SJCRH30 (cell line): ENCODE measurements at regions not wholly inside any gene's neighbourhood (a gene's known extent, or its start where the extent isn't known, plus 50 kb on each side); places are given as distances from the start of the nearest gene placed in this dataset.
"Not testable (repeated sequence)": the region's sequence is repeated elsewhere in the genome, so short reads cannot be mapped to it uniquely, and the experiment has no call there.

Experiments
- DNase-seq, 2 experiments: peaks; one replicate each; pipeline ENCODE4 v3.0.0-alpha.2; 2015 to 2020
- H3K27ac ChIP-seq: fragments of 250-450 bp; sonication (Bioruptor Pico); 2 replicates; pipeline ENCODE4 v1.5.1; 2020; ENCODE audit warnings: mild to moderate bottlenecking, moderate library complexity
- H3K27me3 ChIP-seq: fragments of 250-450 bp; sonication (Bioruptor Pico); 2 replicates; pipeline ENCODE4 v1.5.1; 2020; ENCODE audit warnings: mild to moderate bottlenecking, moderate library complexity
- H3K36me3 ChIP-seq: fragments of 250-450 bp; sonication (Bioruptor Pico); 2 replicates; pipeline ENCODE4 v1.5.1; 2020; ENCODE audit warnings: mild to moderate bottlenecking, moderate library complexity
- H3K4me1 ChIP-seq: fragments of 250-450 bp; sonication (Bioruptor Pico); 2 replicates; pipeline ENCODE4 v1.5.1; 2020; ENCODE audit warnings: mild to moderate bottlenecking, moderate library complexity
- H3K4me3 ChIP-seq: fragments of 250-450 bp; sonication (Bioruptor Pico); 2 replicates; pipeline ENCODE4 v1.5.1; 2020; ENCODE audit warnings: mild to moderate bottlenecking, moderate library complexity
- H3K9me3 ChIP-seq: fragments of 250-450 bp; sonication (Bioruptor Pico); replicated peaks from 2 replicates; pipeline ENCODE4 v1.5.1; 2020; ENCODE audit warnings: mild to moderate bottlenecking, moderate library complexity

DNA sequence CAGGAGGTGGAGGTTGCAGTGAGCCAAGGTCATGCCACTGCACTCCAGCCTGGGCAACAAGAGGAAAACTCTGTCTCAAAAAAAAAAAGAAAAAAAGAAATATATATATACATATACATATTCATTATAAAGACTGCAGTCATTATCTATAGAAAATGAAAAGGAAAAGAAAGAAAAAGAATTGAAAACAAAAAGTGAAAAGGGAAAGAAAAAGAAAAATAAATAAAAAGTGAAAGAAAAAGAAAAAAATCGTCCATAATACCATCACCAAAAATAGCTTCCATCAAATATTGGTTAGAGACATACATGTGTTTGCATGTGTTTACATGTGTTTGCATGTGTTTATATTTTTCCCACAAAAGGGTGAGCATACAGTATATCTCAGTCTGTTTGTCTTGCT is 105.5 kb upstream of the PARD3 start:
- H3K9me3 ChIP-seq, result peaks cover 10% of the 10 kb centered on the region
- H3K27me3 ChIP-seq, result no peaks in the 10 kb centered on the region
- H3K27ac ChIP-seq, result no peak overlapping the region
- no peak for DNase-seq
- H3K36me3 ChIP-seq, result no peaks in the 10 kb centered on the region
- H3K4me1 ChIP-seq, result peaks cover 15% of the 10 kb centered on the region
- H3K4me3 ChIP-seq, result no peak overlapping the region

GRCh38 chr10:34918776-34919315 is 103.8 kb upstream of the PARD3 start:
- no peaks in the 10 kb centered on the region for H3K9me3 ChIP-seq
- H3K4me3 ChIP-seq, result peak overlapping the region; percentile 47
- no peaks in the 10 kb centered on the region for H3K36me3 ChIP-seq
- peak; percentile 58 to 77 for DNase-seq
- peak overlapping the region; percentile 74 for H3K27ac ChIP-seq
- peaks cover 15% of the 10 kb centered on the region for H3K4me1 ChIP-seq
- no peaks in the 10 kb centered on the region for H3K27me3 ChIP-seq

DNA sequence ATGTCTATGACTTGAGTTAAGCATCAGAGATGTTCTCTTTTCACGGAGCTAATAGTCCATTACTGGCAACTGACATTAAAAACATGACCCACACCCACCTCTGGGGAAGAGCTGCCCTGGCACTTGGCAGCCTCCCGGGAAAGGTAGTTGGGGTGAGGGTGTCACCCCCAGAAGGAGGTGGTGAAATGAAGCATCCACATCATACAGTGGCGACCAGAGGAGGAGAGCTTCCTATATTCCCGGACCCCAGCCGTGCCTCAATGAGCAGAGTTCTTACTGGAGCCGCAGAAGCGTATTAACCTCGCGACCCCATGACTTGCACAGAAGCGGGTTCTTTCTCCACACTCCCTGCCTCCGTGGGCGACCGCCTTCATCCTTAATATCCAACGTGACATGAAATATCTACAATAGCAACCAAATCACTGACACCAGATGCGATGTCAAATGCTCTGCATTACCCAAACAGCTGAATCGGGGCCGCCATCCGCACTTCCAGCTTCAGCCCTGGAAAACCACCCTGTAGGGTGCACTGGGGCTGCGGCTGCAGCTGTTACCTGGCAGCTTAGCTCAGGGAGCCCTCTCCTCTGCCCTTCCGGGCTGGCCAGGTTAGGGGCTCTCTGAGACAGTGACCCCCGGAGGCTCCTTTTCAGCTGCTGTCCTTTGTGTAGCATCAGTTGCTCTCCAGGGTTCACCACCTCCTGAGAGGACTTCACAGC is 103.1 kb upstream of the PARD3 start:
- Histone ChIP-seq H3K9me3 (no peaks in the 10 kb centered on the region), H3K27me3 (no peaks in the 10 kb centered on the region), H3K27ac (peak overlapping the region; percentile 74), H3K4me3 (peak overlapping the region; percentile 47), H3K4me1 (peaks cover 15% of the 10 kb centered on the region), H3K36me3 (no peaks in the 10 kb centered on the region)
- peak; percentile 70 to 82 for DNase-seq

DNA sequence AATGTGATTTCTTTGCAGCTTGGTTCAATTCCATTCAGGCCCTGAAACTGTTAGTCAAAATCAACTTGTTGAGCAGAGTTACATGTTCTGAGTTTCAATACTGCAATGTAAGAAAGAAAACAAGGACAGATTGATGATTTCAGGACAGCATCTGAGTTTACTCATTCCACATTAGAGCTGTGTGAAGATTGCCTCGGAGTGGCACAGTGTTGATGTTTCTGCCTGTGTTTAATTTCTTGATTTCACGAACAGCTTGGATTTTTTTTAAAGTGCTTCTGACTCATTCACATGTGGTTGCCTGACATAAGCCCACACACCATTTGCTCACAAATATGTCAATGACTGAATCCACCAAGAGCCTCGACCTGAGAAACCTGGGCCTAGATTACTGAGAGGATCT is 101.2 kb upstream of the PARD3 start:
- Histone ChIP-seq H3K36me3 (no peaks in the 10 kb centered on the region), H3K27ac (no peak overlapping the region), H3K9me3 (no peaks in the 10 kb centered on the region), H3K27me3 (no peaks in the 10 kb centered on the region), H3K4me3 (no peak overlapping the region), H3K4me1 (peaks cover 15% of the 10 kb centered on the region)
- DNase-seq, result peak; percentile 37 to 63

GRCh38 chr10:34912771-34913170 is 97.7 kb upstream of the PARD3 start:
- peaks cover 6% of the 10 kb centered on the region for H3K4me1 ChIP-seq
- no peaks in the 10 kb centered on the region for H3K27me3 ChIP-seq
- H3K36me3 ChIP-seq, result no peaks in the 10 kb centered on the region
- no peak overlapping the region for H3K27ac ChIP-seq
- H3K4me3 ChIP-seq, result no peak overlapping the region
- DNase-seq, result no peak
- H3K9me3 ChIP-seq, result no peaks in the 10 kb centered on the region

DNA sequence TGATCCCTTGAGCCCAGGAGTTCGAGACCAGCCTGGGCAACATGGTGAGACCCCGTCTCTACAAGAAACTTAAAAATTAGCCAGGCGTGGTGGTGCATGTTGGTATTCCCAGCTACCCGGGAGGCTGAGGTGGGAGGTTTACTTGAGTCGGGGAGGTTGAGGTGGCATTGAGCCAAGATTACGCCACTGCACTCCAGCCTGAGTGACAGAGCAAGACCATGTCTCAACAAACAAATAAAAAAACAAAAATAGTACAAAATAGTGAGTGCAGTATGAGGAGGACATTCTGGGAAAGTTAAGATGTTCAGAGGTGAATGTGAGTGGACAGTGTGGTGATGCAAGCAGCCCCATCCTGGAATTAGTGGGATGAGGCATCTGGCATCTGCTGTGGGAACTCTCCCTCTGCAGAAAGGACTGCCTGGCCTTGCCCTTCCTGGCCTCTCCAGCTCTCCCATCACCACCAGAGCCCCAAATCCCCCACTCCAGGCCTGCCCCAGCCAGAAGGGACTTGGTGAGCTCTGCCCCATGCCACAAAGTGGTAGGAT is 96.6 kb upstream of the PARD3 start:
- Histone ChIP-seq H3K36me3 (no peaks in the 10 kb centered on the region), H3K4me1 (peaks cover 9% of the 10 kb centered on the region; the same call in 1 of the 2 replicates), H3K4me3 (no peak overlapping the region), H3K27me3 (no peaks in the 10 kb centered on the region), H3K27ac (no peak overlapping the region), H3K9me3 (no peaks in the 10 kb centered on the region)
- no peak for DNase-seq

GRCh38 chr10:34908481-34908880 is 93.4 kb upstream of the PARD3 start:
- Histone ChIP-seq H3K36me3 (no peaks in the 10 kb centered on the region), H3K27me3 (no peaks in the 10 kb centered on the region), H3K27ac (no peak overlapping the region), H3K9me3 (no peaks in the 10 kb centered on the region), H3K4me1 (peaks cover 11% of the 10 kb centered on the region), H3K4me3 (no peak overlapping the region)
- DNase-seq, result no peak

DNA sequence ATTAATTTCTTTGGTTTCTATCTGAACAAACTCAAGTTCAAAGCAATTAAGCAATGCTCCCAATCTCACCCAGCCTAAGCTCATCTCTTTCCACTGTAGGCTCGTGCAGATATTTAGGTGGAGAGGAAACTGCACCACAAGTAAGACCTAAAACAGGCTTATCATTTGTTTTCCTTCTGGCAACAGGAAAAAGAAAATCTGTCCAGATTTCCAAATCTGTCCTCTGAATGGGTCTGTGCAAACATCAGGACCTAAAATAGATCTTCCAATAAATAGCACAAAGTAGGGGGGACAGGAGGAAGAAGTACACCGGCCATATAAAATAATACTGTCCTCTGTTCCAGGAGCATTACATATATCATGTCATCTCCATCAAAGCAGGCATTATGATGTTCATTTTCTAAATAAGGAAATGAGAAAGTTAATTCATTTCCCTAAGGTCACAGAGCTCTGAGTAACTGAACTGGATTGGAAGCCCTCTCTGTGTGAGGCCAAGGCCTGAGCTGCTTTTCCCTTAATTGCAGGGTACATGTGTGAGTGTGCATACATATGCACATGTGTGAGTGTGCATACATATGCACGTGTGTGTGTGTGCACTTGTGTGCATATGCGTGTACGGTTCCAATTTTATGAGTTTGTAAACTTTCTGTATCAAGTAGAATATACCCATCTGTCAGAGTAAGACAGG is 92.8 kb upstream of the PARD3 start:
- no peak overlapping the region for H3K4me3 ChIP-seq
- no peak for DNase-seq
- H3K27me3 ChIP-seq, result no peaks in the 10 kb centered on the region
- peaks cover 11% of the 10 kb centered on the region for H3K4me1 ChIP-seq
- H3K27ac ChIP-seq, result no peak overlapping the region
- no peaks in the 10 kb centered on the region for H3K9me3 ChIP-seq
- H3K36me3 ChIP-seq, result no peaks in the 10 kb centered on the region

DNA sequence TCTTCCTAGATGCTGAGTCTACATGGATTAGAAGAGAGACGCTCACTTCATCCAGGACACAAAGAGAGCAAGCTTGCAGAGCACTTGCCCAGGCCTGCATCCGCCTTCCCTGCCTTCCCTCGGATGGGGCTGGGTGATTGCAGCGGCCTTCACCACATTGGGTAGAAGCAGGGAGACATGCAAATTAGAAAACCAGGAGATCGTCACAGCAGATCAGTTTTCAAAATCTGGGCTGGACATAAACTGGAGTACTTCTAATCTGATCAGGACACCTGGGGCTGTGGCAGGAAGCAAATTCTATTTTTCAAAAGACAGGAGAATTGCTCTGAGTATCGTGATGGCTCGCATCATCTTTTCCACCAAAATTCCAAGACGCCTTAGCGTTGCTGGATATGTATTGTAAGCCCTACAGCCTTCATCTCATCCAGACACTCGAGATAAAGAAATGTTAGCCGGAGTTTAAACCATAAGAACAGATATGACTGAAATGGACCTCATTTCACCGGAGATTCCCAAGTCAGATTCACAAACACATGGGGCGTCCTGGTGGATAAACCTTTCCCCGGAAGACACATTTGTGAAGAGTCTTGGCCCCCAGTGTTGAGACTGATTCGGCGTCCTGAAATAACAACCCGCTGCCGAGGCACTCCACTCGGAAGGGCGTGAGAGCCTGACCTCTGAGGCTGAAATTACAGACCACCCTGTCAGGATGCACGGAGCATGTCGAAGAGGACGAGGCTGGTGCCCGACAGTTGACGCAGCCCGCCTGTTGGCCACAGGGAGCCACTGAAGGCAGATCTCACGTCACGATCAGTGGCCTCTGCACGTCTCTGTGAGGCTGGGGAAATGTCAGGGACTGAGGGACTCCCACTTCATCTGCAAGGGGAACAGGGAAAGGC is 91.2 kb upstream of the PARD3 start:
- Histone ChIP-seq H3K4me1 (peaks cover 11% of the 10 kb centered on the region), H3K27ac (peak overlapping the region; percentile 86), H3K4me3 (peak overlapping the region; percentile 52), H3K9me3 (no peaks in the 10 kb centered on the region), H3K36me3 (no peaks in the 10 kb centered on the region), H3K27me3 (no peaks in the 10 kb centered on the region)
- DNase-seq, result peak; percentile 84 to 90

DNA sequence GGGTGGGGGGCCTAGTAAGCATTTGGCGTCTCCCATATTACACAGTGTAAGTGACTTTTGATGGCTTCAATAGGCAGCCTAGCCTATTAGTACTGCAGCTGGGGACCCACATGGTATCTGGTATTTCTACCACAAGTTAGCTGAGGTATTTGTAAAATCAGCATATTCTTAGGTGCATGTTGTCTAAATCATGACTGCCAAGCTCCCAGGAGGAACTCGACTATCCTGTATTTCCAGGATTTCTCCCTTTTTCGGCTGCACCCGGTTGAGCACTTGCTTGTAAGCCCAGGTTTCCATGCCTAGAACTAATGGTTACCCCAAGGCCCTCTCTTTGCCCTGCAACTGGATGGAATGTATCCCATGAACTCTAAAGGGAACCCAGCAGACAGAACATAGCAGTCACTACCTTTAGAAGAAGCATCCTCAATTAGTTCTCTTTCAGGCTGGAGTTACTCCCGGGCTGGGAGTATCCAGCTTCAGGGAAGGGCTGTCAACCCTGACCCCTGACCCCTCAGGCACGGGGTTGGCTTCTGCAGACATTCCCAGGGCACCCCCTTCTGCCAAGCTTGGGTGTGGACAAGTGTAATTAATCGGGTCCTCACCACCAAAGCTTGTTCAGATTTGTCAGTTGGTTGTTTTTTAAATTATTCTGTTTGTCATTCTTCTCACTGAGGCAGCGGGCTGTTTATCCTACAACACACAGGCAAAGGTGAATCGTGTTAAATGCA is 90.3 kb upstream of the PARD3 start:
- Histone ChIP-seq H3K36me3 (no peaks in the 10 kb centered on the region), H3K27ac (peak overlapping the region; percentile 86), H3K4me3 (peak overlapping the region; percentile 52), H3K9me3 (no peaks in the 10 kb centered on the region), H3K4me1 (peaks cover 11% of the 10 kb centered on the region), H3K27me3 (no peaks in the 10 kb centered on the region)
- DNase-seq, result peak in 1 of 2 experiments; percentile 18

- Histone ChIP-seq H3K27ac (no peak overlapping the region), H3K27me3 (no peaks in the 10 kb centered on the region), H3K36me3 (no peaks in the 10 kb centered on the region), H3K9me3 (no peaks in the 10 kb centered on the region), H3K4me3 (no peak overlapping the region), H3K4me1 (peaks cover 11% of the 10 kb centered on the region)
- DNase-seq, result no peak
These were observed 89.1 kb upstream of the PARD3 start for GRCh38 chr10:34904191-34904590.

GRCh38 chr10:34899161-34899560 is 84.1 kb upstream of the PARD3 start:
- Histone ChIP-seq H3K36me3 (no peaks in the 10 kb centered on the region), H3K27me3 (no peaks in the 10 kb centered on the region), H3K4me3 (no peak overlapping the region), H3K27ac (no peak overlapping the region), H3K4me1 (no peaks in the 10 kb centered on the region), H3K9me3 (no peaks in the 10 kb centered on the region)
- DNase-seq, result no peak

GRCh38 chr10:34895977-34896376 is 80.9 kb upstream of the PARD3 start:
- Histone ChIP-seq H3K4me3 (no peak overlapping the region), H3K27ac (no peak overlapping the region), H3K36me3 (no peaks in the 10 kb centered on the region), H3K27me3 (no peaks in the 10 kb centered on the region), H3K4me1 (no peaks in the 10 kb centered on the region), H3K9me3 (no peaks in the 10 kb centered on the region)
- DNase-seq, result no peak

DNA sequence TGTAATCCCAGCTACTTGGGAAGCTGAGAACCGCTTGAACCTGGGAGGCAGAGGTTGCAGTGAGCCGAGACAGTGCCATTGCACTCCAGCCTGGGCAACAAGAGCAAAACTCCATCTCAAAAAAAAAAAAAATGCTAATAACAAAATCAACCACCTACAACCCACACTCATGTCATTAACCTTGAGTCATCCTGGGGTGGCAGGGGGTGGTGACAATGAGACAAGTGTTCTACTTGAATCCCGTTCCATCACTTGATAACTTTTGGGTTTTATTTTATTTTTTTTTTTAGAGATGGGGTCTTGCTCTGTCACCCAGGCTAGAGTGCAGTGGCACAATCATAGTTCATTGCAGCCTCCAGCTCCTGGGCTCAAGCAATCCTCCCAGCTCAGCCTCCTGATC is 80.0 kb upstream of the PARD3 start:
- DNase-seq, H3K36me3 ChIP-seq, H3K4me1 ChIP-seq, H3K27me3 ChIP-seq, H3K9me3 ChIP-seq, H3K4me3 ChIP-seq, H3K27ac ChIP-seq: not testable (repeated sequence)
